GM19372 (cell line): ENCODE measurements at regions not wholly inside any gene's neighbourhood (a gene's known extent, or its start where the extent isn't known, plus 50 kb on each side); places are given as distances from the start of the nearest gene placed in this dataset.
A peak's percentile ranks its signal among the peaks of the same experiment; 100 is the strongest.
"Not testable (repeated sequence)": the region's sequence is repeated elsewhere in the genome, so short reads cannot be mapped to it uniquely, and the experiment has no call there.

Experiments
- ATAC-seq: cut with Tn5 transposase; IDR thresholded peaks from one replicate; pipeline ENCODE4 v1.9.1; 2021; ENCODE audit warnings: mild to moderate bottlenecking, low read depth, moderate library complexity; ENCODE audit not compliant: unreplicated experiment

- no peak for ATAC-seq
Measured at GRCh38 chr6:158920311-158920905, 79.6 kb downstream of the RSPH3 start.

DNA sequence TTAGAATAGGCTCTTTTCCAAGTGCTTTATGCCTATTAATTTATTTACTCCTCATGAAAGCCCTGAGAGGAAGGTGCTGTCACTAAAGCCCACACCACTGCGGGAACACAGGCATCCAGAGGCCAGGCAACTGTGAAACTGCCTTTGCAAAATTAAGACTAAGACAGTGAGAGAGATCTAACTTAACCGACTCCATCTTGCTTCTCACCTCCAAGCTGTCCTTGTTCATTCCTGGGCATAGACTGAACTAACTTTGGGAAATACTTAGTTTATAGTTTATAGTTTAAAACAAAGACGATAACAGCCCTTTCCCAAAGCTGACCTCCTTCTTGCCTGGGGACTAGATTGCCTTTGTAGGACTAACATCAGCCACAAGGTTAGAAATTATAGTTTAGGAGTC, 80.1 kb downstream of the RSPH3 start:
- ATAC-seq: no peak

- ATAC-seq: no peak
Measured at GRCh38 chr6:158916617-158917016, 83.4 kb downstream of the RSPH3 start.

DNA sequence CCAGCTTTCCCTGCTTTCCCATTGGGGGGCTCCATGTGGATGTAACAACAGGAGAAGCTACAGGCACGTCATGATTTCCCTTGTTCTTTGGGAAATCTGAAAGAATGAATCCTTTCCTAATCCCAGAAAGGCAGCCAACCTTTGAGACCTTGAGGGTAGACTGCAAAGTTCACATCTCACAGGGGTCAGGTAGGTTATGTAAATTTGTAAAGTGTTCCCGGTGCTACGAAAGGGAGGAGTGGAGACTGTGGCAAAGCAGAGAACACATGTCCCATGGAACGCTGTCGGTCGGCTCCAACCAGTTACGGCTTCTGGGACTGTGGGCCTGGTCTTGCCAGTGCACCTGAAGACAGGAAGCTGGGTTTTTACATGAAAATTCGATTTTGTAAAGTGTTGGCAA, 85.1 kb downstream of the RSPH3 start:
- no peak for ATAC-seq

- ATAC-seq: no peak
Measured at GRCh38 chr6:158913580-158913979, 86.4 kb downstream of the RSPH3 start.

GRCh38 chr6:158912655-158913054, 87.3 kb downstream of the RSPH3 start:
- no peak for ATAC-seq

DNA sequence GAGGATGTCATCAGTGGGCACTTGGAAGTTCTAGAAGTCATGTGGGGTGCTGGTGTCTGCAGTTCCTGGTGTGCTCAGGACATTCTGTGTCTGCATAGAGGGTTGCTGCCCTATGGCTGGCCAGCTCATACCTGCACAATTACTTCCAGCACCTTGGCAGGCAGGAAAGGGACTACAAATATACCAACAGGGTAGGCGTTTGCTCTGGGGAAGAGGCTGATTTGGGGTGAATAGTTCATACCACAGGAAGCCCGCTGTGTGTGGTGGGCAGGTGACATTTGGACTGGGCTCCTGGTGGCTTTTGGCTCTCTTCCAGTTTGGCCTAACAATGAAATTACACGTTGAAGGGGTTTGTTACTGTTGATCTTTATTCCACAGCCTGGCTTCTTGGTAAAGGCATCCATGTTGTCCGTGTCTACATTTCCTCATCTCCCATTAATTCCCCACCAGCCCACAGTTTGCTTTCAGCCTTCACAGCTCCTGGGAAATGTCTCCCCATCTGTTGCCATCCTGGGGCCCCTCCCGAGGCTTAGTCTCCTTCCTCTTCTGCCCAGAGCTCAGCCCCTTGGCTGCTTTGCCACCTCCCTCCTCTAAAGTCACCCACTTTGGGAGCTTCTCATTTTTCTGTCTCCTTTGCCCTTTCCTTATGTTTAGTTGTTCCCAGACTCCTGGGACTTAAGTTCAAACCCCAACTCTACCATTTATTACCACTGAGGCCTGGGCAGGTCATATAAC, 88.1 kb downstream of the RSPH3 start:
- no peak for ATAC-seq

GRCh38 chr6:158910484-158911440, 89.2 kb downstream of the RSPH3 start:
- ATAC-seq: peak; percentile 58

DNA sequence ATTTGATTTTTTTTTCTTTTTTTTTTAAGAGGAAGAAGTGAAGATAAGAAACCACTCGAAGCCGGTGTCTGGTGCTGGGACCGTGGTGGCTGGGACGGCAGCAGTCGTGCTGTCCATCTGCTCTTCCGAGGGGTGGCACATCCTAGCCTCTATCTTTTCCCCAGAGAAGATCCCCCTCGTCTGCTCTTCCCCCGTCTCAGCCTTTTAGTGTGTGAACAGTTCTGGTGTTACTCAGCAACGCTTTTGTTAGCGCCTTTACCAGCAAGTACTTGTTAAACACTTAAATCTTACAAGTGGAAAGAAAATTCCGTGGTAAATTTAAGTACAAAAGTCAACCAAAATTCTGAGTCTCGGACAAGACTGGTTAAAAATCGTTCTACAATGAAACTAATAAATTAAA, 90.1 kb downstream of the RSPH3 start:
- ATAC-seq: no peak

DNA sequence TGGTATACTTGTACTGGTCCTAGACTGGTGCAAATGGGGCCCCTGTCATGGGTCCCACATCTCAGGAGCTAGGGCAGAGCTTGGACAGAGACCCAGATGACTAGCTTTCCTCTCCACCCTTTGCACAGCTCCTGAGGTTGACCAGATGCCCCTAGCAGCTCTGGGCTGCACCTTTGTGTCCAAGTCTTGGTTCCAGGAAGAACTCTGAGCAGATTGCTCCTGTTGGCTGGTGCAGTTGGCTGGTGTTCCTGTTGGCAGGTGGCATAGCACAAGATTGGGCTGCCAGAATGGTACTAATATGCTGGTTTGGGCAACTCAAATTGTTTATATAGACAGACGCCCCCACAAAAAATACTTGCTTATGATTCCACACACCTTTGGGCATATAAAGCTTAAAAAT, 89.4 kb upstream of the EZR start:
- ATAC-seq: no peak

GRCh38 chr6:158907931-158908330, 88.8 kb upstream of the EZR start:
- no peak for ATAC-seq

- no peak for ATAC-seq
Measured at GRCh38 chr6:158906926-158907325, 87.8 kb upstream of the EZR start.

DNA sequence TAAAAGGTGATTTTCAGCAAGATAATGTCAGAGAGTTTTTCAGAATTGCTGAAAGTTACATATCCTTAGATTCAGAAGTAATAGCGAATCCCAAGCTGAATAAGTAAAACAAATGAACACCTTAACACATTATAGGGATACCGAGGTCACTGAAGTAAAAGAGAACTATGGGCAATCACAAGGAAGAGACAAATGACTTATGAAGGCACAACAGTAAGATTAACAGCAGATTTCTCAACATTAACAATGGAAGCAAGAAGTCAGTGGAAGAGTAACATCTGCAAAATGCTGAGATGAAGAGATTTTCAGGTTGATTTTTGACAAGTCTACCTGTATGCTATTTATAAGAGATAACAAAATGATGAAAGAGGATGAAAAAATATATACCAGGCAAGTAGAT, 86.1 kb upstream of the EZR start:
- no peak for ATAC-seq

GRCh38 chr6:158903801-158904200, 84.6 kb upstream of the EZR start:
- no peak for ATAC-seq

DNA sequence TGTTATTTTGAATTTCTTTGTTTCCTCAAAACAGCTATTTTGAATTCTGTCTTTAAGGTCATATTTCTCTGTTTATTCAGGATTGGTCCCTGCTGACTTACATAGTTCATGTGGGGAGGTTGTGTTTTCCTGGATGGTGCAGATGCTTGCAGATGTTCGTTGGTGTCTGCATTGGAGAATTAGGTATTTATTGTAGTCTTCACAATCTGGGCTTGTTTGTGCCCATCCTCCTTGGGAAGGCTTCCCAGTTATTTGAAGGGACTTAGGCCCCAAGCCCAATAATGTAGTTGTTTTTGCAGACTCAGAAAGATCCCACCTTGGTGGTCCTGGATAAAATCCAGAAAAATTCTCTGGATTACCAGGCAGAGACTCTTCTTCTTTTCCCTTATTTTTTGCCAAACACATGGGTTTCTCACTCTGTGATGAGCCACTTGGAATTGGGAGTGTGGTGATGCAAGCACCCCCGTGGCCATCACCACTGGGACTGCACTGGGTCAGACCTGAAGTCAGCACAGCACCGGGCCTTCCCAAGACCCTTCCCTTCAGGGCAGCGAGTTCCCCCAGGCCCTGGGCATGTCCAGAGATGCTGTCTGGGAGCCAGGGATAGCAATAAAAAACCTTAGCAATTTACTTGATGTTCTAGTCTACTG, 81.6 kb upstream of the EZR start:
- no peak for ATAC-seq

DNA sequence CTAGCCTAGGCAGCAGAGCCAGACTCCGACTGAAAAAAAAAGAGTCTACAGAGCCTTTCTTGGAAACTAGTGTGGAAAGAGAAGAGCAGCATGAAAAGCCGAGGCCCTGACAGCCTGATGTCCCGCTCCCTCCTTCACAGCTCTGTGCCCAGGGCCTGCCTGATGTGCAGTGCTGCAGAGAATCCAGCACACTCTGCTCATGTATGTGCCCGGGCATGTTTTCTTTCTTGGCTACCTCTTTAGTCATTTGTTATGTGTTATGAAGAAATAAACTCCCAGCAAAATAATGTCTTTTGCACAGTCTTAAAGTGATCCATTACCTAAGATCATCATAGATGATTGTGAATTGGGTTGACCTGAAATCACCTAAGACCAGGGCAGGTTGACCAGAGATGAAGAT, 78.1 kb upstream of the EZR start:
- no peak for ATAC-seq

- ATAC-seq: no peak
Measured at GRCh38 chr6:158895661-158896060, 76.5 kb upstream of the EZR start.

GRCh38 chr6:158894193-158894592, 75.0 kb upstream of the EZR start:
- ATAC-seq: no peak

GRCh38 chr6:158892266-158892665, 73.1 kb upstream of the EZR start:
- no peak for ATAC-seq

- ATAC-seq: not testable (repeated sequence)
Measured at GRCh38 chr6:158891560-158891959, 72.4 kb upstream of the EZR start.

GRCh38 chr6:158888171-158888570, 69.0 kb upstream of the EZR start:
- ATAC-seq: not testable (repeated sequence)
